ENCODE measurements at regions not wholly inside any gene's neighbourhood (a gene's known extent, or its start where the extent isn't known, plus 50 kb on each side); places are given as distances from the start of the nearest gene placed in this dataset.

GRCh38 chr6:23354004-23354403 is 772.0 kb upstream of the NRSN1 start:
- no peak overlapping the region for H2AFZ ChIP-seq (ENCODE audit: low read length)
- no peaks in the 10 kb centered on the region for H4K20me1 ChIP-seq (ENCODE audit: control insufficient read depth, extremely low read depth, insufficient read depth, low read length)
- H3K4me1 ChIP-seq (ENCODE audit: control insufficient read depth, extremely low read depth, insufficient read depth, low read length): no peaks in the 10 kb centered on the region
- H3K9ac ChIP-seq (ENCODE audit: insufficient read depth, low read length): no peak overlapping the region
- H3K79me2 ChIP-seq (ENCODE audit: control insufficient read depth, insufficient read depth, low read length): no peaks in the 10 kb centered on the region
- H3K27me3 ChIP-seq (ENCODE audit: control insufficient read depth, insufficient read depth, low read length): no peaks in the 10 kb centered on the region
- TF ChIP-seq EZH2 (IDR thresholded peaks at IDR 0.05; ENCODE audit: low read length, missing control alignments) (no peak), CTCF (conservative IDR thresholded peaks at IDR 0.05 in 1 of 2, IDR thresholded peaks at IDR 0.05 in 1 of 2; ENCODE audit: low read depth in 1 of 2, low read length in 2 of 2) (no peak)
- H3K27ac ChIP-seq (ENCODE audit: insufficient read depth, low read length): no peak overlapping the region
- H3K4me3 ChIP-seq (replicated peaks in 1 of 4; ENCODE audit: control extremely low read depth in 1 of 4, insufficient read depth in 1 of 4, low read depth in 3 of 4, low read length in 4 of 4): no peak overlapping the region
- H3K36me3 ChIP-seq (ENCODE audit: control insufficient read depth, insufficient read depth, low read length): no peaks in the 10 kb centered on the region
- DNase-seq (ENCODE audit: low read depth in 2 of 2): no peak
- H3K9me3 ChIP-seq (ENCODE audit: control insufficient read depth, insufficient read depth, low read depth, low read length): no peaks in the 10 kb centered on the region
- no peak overlapping the region for H3K4me2 ChIP-seq (ENCODE audit: extremely low read depth, insufficient read depth, low read length)

GRCh38 chr6:23357185-23357766 is 768.7 kb upstream of the NRSN1 start:
- no peaks in the 10 kb centered on the region for H3K27me3 ChIP-seq (ENCODE audit: control insufficient read depth, insufficient read depth, low read length)
- no peak overlapping the region for H3K9ac ChIP-seq (ENCODE audit: insufficient read depth, low read length)
- no peak overlapping the region for H3K4me2 ChIP-seq (ENCODE audit: extremely low read depth, insufficient read depth, low read length)
- no peaks in the 10 kb centered on the region for H4K20me1 ChIP-seq (ENCODE audit: control insufficient read depth, extremely low read depth, insufficient read depth, low read length)
- H3K27ac ChIP-seq (ENCODE audit: insufficient read depth, low read length): no peak overlapping the region
- TF ChIP-seq CTCF (conservative IDR thresholded peaks at IDR 0.05 in 1 of 2, IDR thresholded peaks at IDR 0.05 in 1 of 2; ENCODE audit: low read depth in 1 of 2, low read length in 2 of 2): no peak
- no peak for TF ChIP-seq EZH2 (IDR thresholded peaks at IDR 0.05; ENCODE audit: low read length, missing control alignments)
- no peaks in the 10 kb centered on the region for H3K9me3 ChIP-seq (ENCODE audit: control insufficient read depth, insufficient read depth, low read depth, low read length)
- no peaks in the 10 kb centered on the region for H3K4me1 ChIP-seq (ENCODE audit: control insufficient read depth, extremely low read depth, insufficient read depth, low read length)
- no peaks in the 10 kb centered on the region for H3K36me3 ChIP-seq (ENCODE audit: control insufficient read depth, insufficient read depth, low read length)
- no peak overlapping the region for H2AFZ ChIP-seq (ENCODE audit: low read length)
- no peak for DNase-seq (ENCODE audit: low read depth in 2 of 2)
- no peak overlapping the region for H3K4me3 ChIP-seq (replicated peaks in 1 of 4; ENCODE audit: control extremely low read depth in 1 of 4, insufficient read depth in 1 of 4, low read depth in 3 of 4, low read length in 4 of 4)
- no peaks in the 10 kb centered on the region for H3K79me2 ChIP-seq (ENCODE audit: control insufficient read depth, insufficient read depth, low read length)

- Histone ChIP-seq H3K79me2 (ENCODE audit: control insufficient read depth, insufficient read depth, low read length) (no peaks in the 10 kb centered on the region), H3K4me1 (ENCODE audit: control insufficient read depth, extremely low read depth, insufficient read depth, low read length) (no peaks in the 10 kb centered on the region), H3K27ac (ENCODE audit: insufficient read depth, low read length) (no peak overlapping the region), H3K36me3 (ENCODE audit: control insufficient read depth, insufficient read depth, low read length) (no peaks in the 10 kb centered on the region), H3K9me3 (ENCODE audit: control insufficient read depth, insufficient read depth, low read depth, low read length) (no peaks in the 10 kb centered on the region), H3K27me3 (ENCODE audit: control insufficient read depth, insufficient read depth, low read length) (no peaks in the 10 kb centered on the region), H3K9ac (ENCODE audit: insufficient read depth, low read length) (no peak overlapping the region), H4K20me1 (ENCODE audit: control insufficient read depth, extremely low read depth, insufficient read depth, low read length) (no peaks in the 10 kb centered on the region), H2AFZ (ENCODE audit: low read length) (no peak overlapping the region), H3K4me3 (replicated peaks in 1 of 4; ENCODE audit: control extremely low read depth in 1 of 4, insufficient read depth in 1 of 4, low read depth in 3 of 4, low read length in 4 of 4) (no peak overlapping the region), H3K4me2 (ENCODE audit: extremely low read depth, insufficient read depth, low read length) (no peak overlapping the region)
- no peak for TF ChIP-seq CTCF (conservative IDR thresholded peaks at IDR 0.05 in 1 of 2, IDR thresholded peaks at IDR 0.05 in 1 of 2; ENCODE audit: low read depth in 1 of 2, low read length in 2 of 2)
- TF ChIP-seq EZH2 (IDR thresholded peaks at IDR 0.05; ENCODE audit: low read length, missing control alignments): no peak
- no peak for DNase-seq (ENCODE audit: low read depth in 2 of 2)
Observed at GRCh38 chr6:23365732-23366131, 760.3 kb upstream of the NRSN1 start.
